Osteocyte (in vitro differentiated cells): ENCODE measurements at regions not wholly inside any gene's neighbourhood (a gene's known extent, or its start where the extent isn't known, plus 50 kb on each side); places are given as distances from the start of the nearest gene placed in this dataset.

Source experiments
- DNase-seq: peaks from one replicate; pipeline ENCODE4 v3.0.0; 2021; ENCODE audit warnings: mixed read lengths; ENCODE audit not compliant: unreplicated experiment; ENCODE audit errors: extremely low spot score
- H3K27ac Mint-ChIP-seq: one replicate; pipeline ENCODE4 v1.8.0; 2021; ENCODE audit warnings: mild to moderate bottlenecking, mixed read lengths; ENCODE audit not compliant: unreplicated experiment
- H3K27me3 Mint-ChIP-seq: one replicate; pipeline ENCODE4 v1.8.0; 2021; ENCODE audit warnings: mixed read lengths; ENCODE audit not compliant: unreplicated experiment
- H3K36me3 Mint-ChIP-seq: one replicate; pipeline ENCODE4 v1.8.0; 2021; ENCODE audit warnings: mixed read lengths; ENCODE audit not compliant: unreplicated experiment
- H3K4me1 Mint-ChIP-seq: one replicate; pipeline ENCODE4 v1.8.0; 2021; ENCODE audit warnings: mixed read lengths; ENCODE audit not compliant: unreplicated experiment
- H3K4me3 Mint-ChIP-seq: one replicate; pipeline ENCODE4 v1.8.0; 2021; ENCODE audit warnings: mild to moderate bottlenecking, moderate library complexity, mixed read lengths; ENCODE audit not compliant: unreplicated experiment
- H3K9me3 Mint-ChIP-seq: one replicate; pipeline ENCODE4 v1.8.0; 2021; ENCODE audit warnings: mixed read lengths; ENCODE audit not compliant: unreplicated experiment
- TF ChIP-seq, protein P1 (sequence below): fragments of 200-600 bp; sonication (generic); IDR thresholded peaks from 2 replicates; pipeline ENCODE4 v1.5.0; 2021; ENCODE audit warnings: antibody characterized with exemption, mild to moderate bottlenecking, moderate library complexity

DNA sequence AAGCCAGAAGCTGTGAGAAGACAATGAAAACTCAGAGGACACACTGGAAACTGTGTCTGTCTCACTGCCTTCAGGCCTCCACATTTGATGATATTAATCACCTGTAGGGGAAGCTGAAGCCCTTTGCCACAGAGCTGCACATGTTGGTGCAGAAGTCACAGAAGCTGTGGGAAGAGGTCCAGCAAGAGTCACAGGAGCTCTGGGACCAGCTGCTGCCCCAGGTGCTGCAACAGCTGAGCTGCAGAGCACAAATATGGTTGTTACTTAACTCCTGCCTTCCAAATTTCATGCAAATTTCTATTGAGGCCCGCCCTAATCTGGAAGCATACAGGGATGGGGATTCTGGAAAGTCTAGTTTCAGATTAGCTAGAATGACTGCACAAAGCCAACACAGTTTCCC, 169.3 kb downstream of the OGFRL1 start:
- no peak for DNase-seq
- H3K4me3 Mint-ChIP-seq = no peak overlapping the region
- no peaks in the 10 kb centered on the region for H3K4me1 Mint-ChIP-seq
- H3K9me3 Mint-ChIP-seq = peaks cover 6% of the 10 kb centered on the region
- no peak overlapping the region for H3K27ac Mint-ChIP-seq
- TF ChIP-seq, protein P1, sequence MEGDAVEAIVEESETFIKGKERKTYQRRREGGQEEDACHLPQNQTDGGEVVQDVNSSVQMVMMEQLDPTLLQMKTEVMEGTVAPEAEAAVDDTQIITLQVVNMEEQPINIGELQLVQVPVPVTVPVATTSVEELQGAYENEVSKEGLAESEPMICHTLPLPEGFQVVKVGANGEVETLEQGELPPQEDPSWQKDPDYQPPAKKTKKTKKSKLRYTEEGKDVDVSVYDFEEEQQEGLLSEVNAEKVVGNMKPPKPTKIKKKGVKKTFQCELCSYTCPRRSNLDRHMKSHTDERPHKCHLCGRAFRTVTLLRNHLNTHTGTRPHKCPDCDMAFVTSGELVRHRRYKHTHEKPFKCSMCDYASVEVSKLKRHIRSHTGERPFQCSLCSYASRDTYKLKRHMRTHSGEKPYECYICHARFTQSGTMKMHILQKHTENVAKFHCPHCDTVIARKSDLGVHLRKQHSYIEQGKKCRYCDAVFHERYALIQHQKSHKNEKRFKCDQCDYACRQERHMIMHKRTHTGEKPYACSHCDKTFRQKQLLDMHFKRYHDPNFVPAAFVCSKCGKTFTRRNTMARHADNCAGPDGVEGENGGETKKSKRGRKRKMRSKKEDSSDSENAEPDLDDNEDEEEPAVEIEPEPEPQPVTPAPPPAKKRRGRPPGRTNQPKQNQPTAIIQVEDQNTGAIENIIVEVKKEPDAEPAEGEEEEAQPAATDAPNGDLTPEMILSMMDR = no peak
- H3K36me3 Mint-ChIP-seq = no peaks in the 10 kb centered on the region
- no peaks in the 10 kb centered on the region for H3K27me3 Mint-ChIP-seq

DNA sequence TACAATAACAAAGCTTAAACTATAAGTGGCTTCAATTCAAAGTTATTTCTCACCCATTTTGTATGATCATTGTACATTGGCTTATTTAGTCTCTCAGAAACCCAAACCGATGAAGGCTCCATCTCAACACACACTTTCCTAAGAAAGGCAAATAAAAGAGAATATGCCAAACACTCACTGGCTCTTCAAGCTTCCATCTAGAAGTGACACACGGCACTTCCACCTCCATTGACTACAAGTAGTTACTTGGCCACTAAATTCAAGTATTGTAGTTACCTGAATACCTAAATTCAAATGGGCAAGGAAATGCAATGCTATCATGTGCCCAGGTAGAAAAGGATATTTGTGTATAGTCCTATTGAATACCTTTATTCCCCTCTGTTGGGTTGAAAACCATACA, 170.6 kb downstream of the OGFRL1 start:
- TF ChIP-seq, protein P1 = no peak
- H3K4me1 Mint-ChIP-seq = no peaks in the 10 kb centered on the region
- DNase-seq = no peak
- no peak overlapping the region for H3K27ac Mint-ChIP-seq
- H3K4me3 Mint-ChIP-seq = no peak overlapping the region
- H3K9me3 Mint-ChIP-seq = peaks cover 6% of the 10 kb centered on the region
- H3K27me3 Mint-ChIP-seq = no peaks in the 10 kb centered on the region
- no peaks in the 10 kb centered on the region for H3K36me3 Mint-ChIP-seq

DNA sequence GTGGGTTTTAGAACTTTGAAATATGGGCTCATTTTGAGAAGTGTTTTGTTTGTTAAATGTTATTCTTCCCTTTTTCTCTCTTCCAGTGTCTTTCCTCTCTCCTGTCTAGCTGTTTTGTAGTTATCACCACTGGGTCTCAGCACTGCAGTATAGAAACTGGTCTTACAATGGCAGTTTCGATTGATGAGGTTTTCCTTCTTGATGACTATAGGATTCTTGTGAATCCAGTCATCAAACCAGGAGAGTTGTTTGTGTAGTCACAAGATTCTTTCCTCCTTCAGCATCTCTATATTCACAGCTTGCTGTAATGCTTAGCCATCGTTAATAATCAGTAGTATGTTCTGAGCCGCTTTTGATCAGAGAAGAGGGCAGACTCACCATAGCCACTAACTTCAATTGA, 172.3 kb downstream of the OGFRL1 start:
- TF ChIP-seq, protein P1 = no peak
- no peak for DNase-seq
- no peak overlapping the region for H3K27ac Mint-ChIP-seq
- H3K36me3 Mint-ChIP-seq = peaks cover 11% of the 10 kb centered on the region
- no peak overlapping the region for H3K4me3 Mint-ChIP-seq
- no peaks in the 10 kb centered on the region for H3K4me1 Mint-ChIP-seq
- peaks cover 20% of the 10 kb centered on the region for H3K9me3 Mint-ChIP-seq
- no peaks in the 10 kb centered on the region for H3K27me3 Mint-ChIP-seq

GRCh38 chr6:71463061-71463460, 174.4 kb downstream of the OGFRL1 start:
- no peak for DNase-seq
- H3K4me1 Mint-ChIP-seq = no peaks in the 10 kb centered on the region

DNA sequence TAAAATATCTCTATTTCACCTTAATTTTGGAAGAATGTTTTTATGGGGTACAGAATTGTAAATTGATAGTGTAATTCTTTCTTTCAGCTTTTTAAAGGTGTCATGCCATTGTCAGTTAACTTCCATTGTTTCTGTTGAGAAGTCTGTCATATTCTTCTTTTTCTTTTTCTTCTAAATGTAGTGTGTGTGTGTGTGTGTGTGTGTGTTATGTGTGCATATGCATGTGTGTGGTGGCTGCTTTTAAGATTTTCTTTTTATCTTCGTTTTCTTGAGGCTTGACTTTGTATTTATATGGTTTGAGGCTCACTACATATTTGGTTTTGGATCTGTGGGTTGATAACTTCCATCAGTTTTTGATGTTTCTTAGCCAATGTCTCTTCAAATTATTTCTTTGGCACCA, 176.5 kb downstream of the OGFRL1 start:
- Mint-ChIP-seq H3K36me3 (peaks cover 17% of the 10 kb centered on the region), H3K27me3 (no peaks in the 10 kb centered on the region), H3K9me3 (peaks cover 25% of the 10 kb centered on the region), H3K27ac (no peak overlapping the region), H3K4me3 (no peak overlapping the region), H3K4me1 (peaks cover 18% of the 10 kb centered on the region)
- TF ChIP-seq, protein P1 = no peak
- DNase-seq = no peak

More at GRCh38 chr6:71463061-71463460, 174.4 kb downstream of the OGFRL1 start:
- TF ChIP-seq, protein P1 = no peak
- H3K27me3 Mint-ChIP-seq = no peaks in the 10 kb centered on the region
- no peak overlapping the region for H3K27ac Mint-ChIP-seq
- H3K9me3 Mint-ChIP-seq = peaks cover 25% of the 10 kb centered on the region
- H3K4me3 Mint-ChIP-seq = no peak overlapping the region
- H3K36me3 Mint-ChIP-seq = peaks cover 17% of the 10 kb centered on the region
